ENCODE measurements at regions not wholly inside any gene's neighbourhood (a gene's known extent, or its start where the extent isn't known, plus 50 kb on each side); places are given as distances from the start of the nearest gene placed in this dataset.

- no peak for TF ChIP-seq CTCF (IDR thresholded peaks at IDR 0.05)
- no peak for TF ChIP-seq POLR2A (IDR thresholded peaks at IDR 0.05)
These were observed 55.7 kb upstream of the FAT3 start for GRCh38 chr11:92168936-92169335.
